ACC112 (cell line): ENCODE measurements at regions not wholly inside any gene's neighbourhood (a gene's known extent, or its start where the extent isn't known, plus 50 kb on each side); places are given as distances from the start of the nearest gene placed in this dataset.

Experiments
- H2AFZ ChIP-seq: fragments of 200-600 bp; sonication (generic); one replicate; pipeline ENCODE4 v1.6.0; 2017; ENCODE audit warnings: antibody characterized with exemption, low read length; ENCODE audit not compliant: unreplicated experiment
- H3K27ac ChIP-seq: fragments of 200-600 bp; sonication (generic); 2 replicates; pipeline ENCODE4 v1.5.1; 2014; ENCODE audit warnings: low read depth, mild to moderate bottlenecking, antibody characterized with exemption, low read length, moderate library complexity
- H3K27me3 ChIP-seq: fragments of 200-600 bp; sonication (generic); 2 replicates; pipeline ENCODE4 v1.6.1; 2014; ENCODE audit warnings: mild to moderate bottlenecking, antibody characterized with exemption, low read length, moderate library complexity, mixed read lengths; ENCODE audit not compliant: insufficient read depth
- H3K36me3 ChIP-seq: fragments of 200-600 bp; sonication (generic); 2 replicates; pipeline ENCODE4 v1.6.1; 2016; ENCODE audit warnings: mild to moderate bottlenecking, antibody characterized with exemption, low read length, moderate library complexity, mixed read lengths; ENCODE audit not compliant: insufficient read depth
- H3K4me1 ChIP-seq: fragments of 200-600 bp; sonication (generic); one replicate; pipeline ENCODE4 v1.6.1; 2016; ENCODE audit warnings: low read length, mixed read lengths; ENCODE audit not compliant: insufficient read depth, unreplicated experiment, control insufficient read depth
- H3K4me3 ChIP-seq: fragments of 200-600 bp; sonication (generic); 2 replicates; pipeline ENCODE4 v1.5.1; 2014; ENCODE audit warnings: mild to moderate bottlenecking, low read depth, low read length
- H3K79me2 ChIP-seq: fragments of 200-600 bp; sonication (generic); one replicate; pipeline ENCODE4 v1.6.0; 2016; ENCODE audit warnings: low read length; ENCODE audit not compliant: control insufficient read depth, unreplicated experiment, insufficient read depth

- H3K36me3 ChIP-seq = no peaks in the 10 kb centered on the region
- no peak overlapping the region for H3K4me3 ChIP-seq
- H3K79me2 ChIP-seq = no peaks in the 10 kb centered on the region
- H2AFZ ChIP-seq = no peak overlapping the region
- no peak overlapping the region for H3K27ac ChIP-seq
- no peaks in the 10 kb centered on the region for H3K4me1 ChIP-seq
- no peaks in the 10 kb centered on the region for H3K27me3 ChIP-seq
These were observed 78.6 kb upstream of the FN1 start for GRCh38 chr2:215514516-215514915.

- H3K4me1 ChIP-seq = peaks cover 15% of the 10 kb centered on the region
- no peaks in the 10 kb centered on the region for H3K79me2 ChIP-seq
- no peaks in the 10 kb centered on the region for H3K36me3 ChIP-seq
- H3K27ac ChIP-seq = no peak overlapping the region
- H3K4me3 ChIP-seq = no peak overlapping the region
- peak overlapping the region; percentile 4 for H2AFZ ChIP-seq
- no peaks in the 10 kb centered on the region for H3K27me3 ChIP-seq
These were observed 75.8 kb upstream of the FN1 start for GRCh38 chr2:215511454-215512346.

- H2AFZ ChIP-seq = peak overlapping the region; percentile 40
- peaks cover 45% of the 10 kb centered on the region for H3K4me1 ChIP-seq
- no peaks in the 10 kb centered on the region for H3K36me3 ChIP-seq
- no peak overlapping the region for H3K27ac ChIP-seq
- H3K4me3 ChIP-seq = no peak overlapping the region
- no peaks in the 10 kb centered on the region for H3K27me3 ChIP-seq
- H3K79me2 ChIP-seq = no peaks in the 10 kb centered on the region
These were observed 72.0 kb upstream of the FN1 start for GRCh38 chr2:215507836-215508235.

GRCh38 chr2:215507136-215507535, 71.3 kb upstream of the FN1 start:
- H3K27me3 ChIP-seq = no peaks in the 10 kb centered on the region
- peak overlapping the region; percentile 97 for H3K27ac ChIP-seq
- H3K36me3 ChIP-seq = no peaks in the 10 kb centered on the region
- H2AFZ ChIP-seq = peak overlapping the region; percentile 6
- no peaks in the 10 kb centered on the region for H3K79me2 ChIP-seq
- no peak overlapping the region for H3K4me3 ChIP-seq
- H3K4me1 ChIP-seq = peaks cover 45% of the 10 kb centered on the region

- H2AFZ ChIP-seq = no peak overlapping the region
- H3K4me1 ChIP-seq = peaks cover 46% of the 10 kb centered on the region
- peak overlapping the region; percentile 97 for H3K27ac ChIP-seq
These were observed 70.7 kb upstream of the FN1 start for GRCh38 chr2:215506604-215506990.

GRCh38 chr2:215505044-215505786, 69.3 kb upstream of the FN1 start:
- Histone ChIP-seq H2AFZ (peak overlapping the region; percentile 49), H3K27me3 (no peaks in the 10 kb centered on the region), H3K4me3 (peak overlapping the region; percentile 28), H3K27ac (peak overlapping the region; percentile 97), H3K4me1 (peaks cover 59% of the 10 kb centered on the region), H3K79me2 (no peaks in the 10 kb centered on the region), H3K36me3 (no peaks in the 10 kb centered on the region)

More at GRCh38 chr2:215506604-215506990, 70.7 kb upstream of the FN1 start:
- Histone ChIP-seq H3K79me2 (no peaks in the 10 kb centered on the region), H3K4me3 (no peak overlapping the region), H3K36me3 (no peaks in the 10 kb centered on the region), H3K27me3 (no peaks in the 10 kb centered on the region)

GRCh38 chr2:215504547-215504946, 68.7 kb upstream of the FN1 start:
- H3K4me3 ChIP-seq = peak overlapping the region; percentile 28; the same call in 1 of the 2 replicates
- no peaks in the 10 kb centered on the region for H3K36me3 ChIP-seq
- peak overlapping the region; percentile 42 for H2AFZ ChIP-seq
- peaks cover 65% of the 10 kb centered on the region for H3K4me1 ChIP-seq
- no peaks in the 10 kb centered on the region for H3K79me2 ChIP-seq
- peak overlapping the region; percentile 97 for H3K27ac ChIP-seq
- H3K27me3 ChIP-seq = no peaks in the 10 kb centered on the region

GRCh38 chr2:215503381-215503780, 67.5 kb upstream of the FN1 start:
- peak overlapping the region; percentile 97; the same call in 1 of the 2 replicates for H3K27ac ChIP-seq
- peaks cover 77% of the 10 kb centered on the region for H3K4me1 ChIP-seq
- H3K4me3 ChIP-seq = no peak overlapping the region
- no peaks in the 10 kb centered on the region for H3K36me3 ChIP-seq
- no peaks in the 10 kb centered on the region for H3K79me2 ChIP-seq
- H2AFZ ChIP-seq = no peak overlapping the region
- no peaks in the 10 kb centered on the region for H3K27me3 ChIP-seq

- no peaks in the 10 kb centered on the region for H3K36me3 ChIP-seq
- peak overlapping the region; percentile 22; the same call in 1 of the 2 replicates for H3K4me3 ChIP-seq
These were observed 64.6 kb upstream of the FN1 start for GRCh38 chr2:215500466-215500865.

GRCh38 chr2:215499331-215499730, 63.5 kb upstream of the FN1 start:
- H3K27ac ChIP-seq = peak overlapping the region; percentile 70
- no peaks in the 10 kb centered on the region for H3K36me3 ChIP-seq

More at GRCh38 chr2:215500466-215500865, 64.6 kb upstream of the FN1 start:
- Histone ChIP-seq H3K4me1 (peaks cover 55% of the 10 kb centered on the region), H2AFZ (peak overlapping the region; percentile 34), H3K27me3 (no peaks in the 10 kb centered on the region), H3K27ac (peak overlapping the region; percentile 70), H3K79me2 (no peaks in the 10 kb centered on the region)

More at GRCh38 chr2:215499331-215499730, 63.5 kb upstream of the FN1 start:
- Histone ChIP-seq H3K4me1 (peaks cover 43% of the 10 kb centered on the region), H3K4me3 (peak overlapping the region; percentile 22; the same call in 1 of the 2 replicates), H3K79me2 (no peaks in the 10 kb centered on the region), H2AFZ (peak overlapping the region; percentile 55), H3K27me3 (no peaks in the 10 kb centered on the region)
